Panc1 (cell line): ENCODE measurements at regions not wholly inside any gene's neighbourhood (a gene's known extent, or its start where the extent isn't known, plus 50 kb on each side); places are given as distances from the start of the nearest gene placed in this dataset.
"Not testable (repeated sequence)": the region's sequence is repeated elsewhere in the genome, so short reads cannot be mapped to it uniquely, and the experiment has no call there.

ENCODE experiments used
- ATAC-seq: fragments of 200-7000 bp; cut with Tn5 transposase; 2 replicates; pipeline ENCODE4 v1.9.1; 2020; ENCODE audit warnings: mild to moderate bottlenecking, moderate library complexity
- BruUV-seq: library from RNA; stranded (reverse); fragments of 400-500 nt; replicated peaks from 2 replicates; lab custom pipeline; 2021; lab: Mats Ljungman, UMichigan
- CTCF ChIA-PET: fragments of 300-600 bp; sonication (Branson Sonifier 250); formaldehyde crosslinking; loops from one replicate; lab custom pipeline; 2022; ENCODE audit warnings: antibody characterized with exemption; lab: Charles Lee
- POLR2A ChIA-PET: fragments of 300-600 bp; sonication (Branson Sonifier 250); formaldehyde crosslinking; loops from one replicate; lab custom pipeline; 2022; ENCODE audit warnings: antibody characterized with exemption; lab: Charles Lee
- DNase-seq: peaks from one replicate; pipeline ENCODE4 v3.0.0-alpha.2; 2010; ENCODE audit warnings: low read depth, low spot score
- H3K27ac ChIP-seq: 2 replicates; pipeline ENCODE4 v1.5.1; 2011; ENCODE audit warnings: mild to moderate bottlenecking, low read length, inconsistent platforms
- H3K27me3 ChIP-seq: fragments of 200-500 bp; sonication (Bioruptor generic); 2 replicates; pipeline ENCODE4 v1.6.0; 2014; ENCODE audit warnings: low read length, inconsistent platforms; ENCODE audit not compliant: control insufficient read depth, insufficient read depth
- H3K36me3 ChIP-seq: fragments of 200-500 bp; sonication (Bioruptor generic); 2 replicates; pipeline ENCODE4 v1.5.1; 2014; ENCODE audit warnings: inconsistent platforms, mild to moderate bottlenecking, low read length, moderate library complexity; ENCODE audit not compliant: control insufficient read depth, insufficient read depth
- H3K4me1 ChIP-seq: 2 replicates; pipeline ENCODE4 v1.5.1; 2011; ENCODE audit warnings: inconsistent platforms, mild to moderate bottlenecking, low read length, moderate library complexity; ENCODE audit not compliant: control insufficient read depth, insufficient read depth
- H3K4me3 ChIP-seq, 2 experiments: 2 replicates each; pipeline ENCODE4 v1.5.1; 2011 to 2012; ENCODE audit warnings: low read depth in 2 of 2, low read length in 2 of 2, mild to moderate bottlenecking in 2 of 2, inconsistent platforms in 1 of 2, moderate library complexity in 1 of 2
- H3K9me3 ChIP-seq: fragments of 200-500 bp; sonication (Bioruptor generic); 2 replicates; pipeline ENCODE4 v1.5.1; 2014; ENCODE audit warnings: low read depth, mild to moderate bottlenecking, inconsistent platforms, low read length, moderate library complexity; ENCODE audit not compliant: control insufficient read depth, insufficient read depth
- POLR2AphosphoS5 ChIP-seq: IDR thresholded peaks from 2 replicates; pipeline ENCODE4 v1.6.1; 2012; ENCODE audit warnings: mild to moderate bottlenecking, low read depth, low read length, moderate library complexity
- SIN3A ChIP-seq: IDR thresholded peaks from 2 replicates; pipeline ENCODE4 v1.6.1; 2012; ENCODE audit warnings: low read depth, mild to moderate bottlenecking, low read length, moderate library complexity, borderline replicate concordance; ENCODE audit not compliant: insufficient read depth
- TCF7L2 ChIP-seq: IDR thresholded peaks from 2 replicates; pipeline ENCODE4 v1.6.1; 2011; ENCODE audit warnings: mild to moderate bottlenecking, low read depth, low read length, inconsistent platforms
- in situ Hi-C: cut with HindIII; loops from 2 replicates; pipeline ENCODE4 v1.10.0; 2016; ENCODE audit warnings: low sequenced_read_pairs, low pct_unique_long_range_greater_than_20kb
- intact Hi-C: fragments of 100-400 bp; cut with micrococcal nuclease; formaldehyde crosslinking; loops from one replicate; pipeline ENCODE4 v1.10.0; 2022; ENCODE audit not compliant: unreplicated experiment
- TF ChIP-seq, protein P1 (sequence below), 2 experiments: IDR thresholded peaks; 2 replicates each; pipeline ENCODE4 v1.6.1; 2011 to 2012; ENCODE audit warnings: low read depth in 2 of 2, control low read depth in 1 of 2, low read length in 1 of 2, mild to moderate bottlenecking in 1 of 2, moderate library complexity in 1 of 2; ENCODE audit not compliant: insufficient read depth in 1 of 2
- TF ChIP-seq, protein P2 (sequence below): fragments of 450-650 bp; IDR thresholded peaks from 2 replicates; pipeline ENCODE4 v1.5.1; 2017; ENCODE audit warnings: mild to moderate bottlenecking

DNA sequence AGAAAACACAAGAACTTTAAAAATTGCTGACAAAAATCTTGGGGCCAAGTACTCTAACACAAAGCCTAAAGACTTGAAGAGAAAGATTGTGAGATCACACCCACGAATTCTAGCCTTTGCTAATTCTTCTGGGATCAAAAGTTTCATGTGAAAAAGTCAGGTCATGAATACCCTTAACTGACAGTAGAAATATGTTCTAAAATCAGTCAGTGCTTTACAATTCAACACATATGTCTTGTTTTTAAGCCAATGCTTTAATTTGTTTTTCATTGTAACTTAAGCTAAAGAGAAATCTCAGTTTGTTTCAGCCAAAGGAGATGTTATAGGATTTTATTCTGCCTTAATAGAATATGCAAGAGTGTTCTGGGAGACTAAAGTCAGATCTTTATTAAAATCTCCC is 78.2 kb upstream of the PLEKHG1 start:
- H3K9me3 ChIP-seq, result no peaks in the 10 kb centered on the region
- no peak for DNase-seq
- in situ Hi-C loops (no loop called here), intact Hi-C loops (no loop called here)
- no peak overlapping the region for H3K27ac ChIP-seq
- H3K4me3 ChIP-seq, result no peak overlapping the region
- no peaks in the 10 kb centered on the region for H3K4me1 ChIP-seq
- no peaks in the 10 kb centered on the region for H3K27me3 ChIP-seq
- TF ChIP-seq SIN3A, result no peak
- no TSS peak for BruUV-seq
- no peak for ATAC-seq
- POLR2A ChIA-PET, result no interaction called here
- CTCF ChIA-PET, result no interaction called here
- H3K36me3 ChIP-seq, result no peaks in the 10 kb centered on the region

DNA sequence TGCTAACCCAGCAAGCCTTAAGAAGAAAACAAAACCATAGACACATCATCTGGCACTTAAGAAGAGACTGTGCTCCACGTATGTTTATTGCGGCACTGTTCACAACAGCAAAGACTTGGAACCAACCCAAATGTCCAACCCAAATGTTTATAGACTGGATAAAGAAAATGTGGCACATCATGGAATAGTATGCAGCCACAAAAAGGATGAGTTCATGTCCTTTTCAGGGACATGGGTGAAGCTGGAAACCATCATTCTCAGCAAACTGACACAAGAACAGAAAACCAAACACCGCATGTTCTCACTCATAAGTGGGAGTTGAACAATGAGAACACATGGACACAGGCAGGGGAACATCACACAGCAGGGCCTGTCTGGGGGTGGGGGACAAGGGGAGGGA is 76.5 kb upstream of the PLEKHG1 start:
- CTCF ChIA-PET, H3K9me3 ChIP-seq, in situ Hi-C loops, H3K36me3 ChIP-seq, intact Hi-C loops, H3K4me1 ChIP-seq, POLR2A ChIA-PET, BruUV-seq, H3K27me3 ChIP-seq, DNase-seq, ATAC-seq, H3K4me3 ChIP-seq, H3K27ac ChIP-seq: not testable (repeated sequence)

DNA sequence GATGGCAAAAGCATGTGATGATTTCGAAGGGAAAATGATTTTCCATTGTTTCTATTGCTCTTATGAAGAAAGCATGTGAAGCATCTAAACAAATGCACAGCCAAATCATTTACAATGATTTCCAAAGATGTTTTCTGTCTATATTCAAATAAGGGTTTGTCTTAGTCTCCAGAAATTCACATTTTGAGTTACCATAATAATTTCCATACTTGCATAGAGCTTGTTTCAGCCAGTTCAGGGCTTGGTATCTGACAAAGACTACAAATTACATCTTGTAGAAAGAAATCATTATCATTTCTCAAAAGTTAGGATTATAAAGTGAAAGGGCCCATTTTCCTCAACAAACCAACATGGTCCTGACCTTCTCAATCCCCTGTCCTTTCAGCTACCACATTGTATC is 74.4 kb upstream of the PLEKHG1 start:
- ChIA-PET POLR2A (no interaction called here), CTCF (interaction anchor here (1.1 kb wide), 1 partner anchor 258 kb away, joined by 3 read pairs; no protein-coding TSS in a partner anchor)
- BruUV-seq, result no TSS peak
- no peak for TF ChIP-seq POLR2AphosphoS5
- TF ChIP-seq, protein P1, sequence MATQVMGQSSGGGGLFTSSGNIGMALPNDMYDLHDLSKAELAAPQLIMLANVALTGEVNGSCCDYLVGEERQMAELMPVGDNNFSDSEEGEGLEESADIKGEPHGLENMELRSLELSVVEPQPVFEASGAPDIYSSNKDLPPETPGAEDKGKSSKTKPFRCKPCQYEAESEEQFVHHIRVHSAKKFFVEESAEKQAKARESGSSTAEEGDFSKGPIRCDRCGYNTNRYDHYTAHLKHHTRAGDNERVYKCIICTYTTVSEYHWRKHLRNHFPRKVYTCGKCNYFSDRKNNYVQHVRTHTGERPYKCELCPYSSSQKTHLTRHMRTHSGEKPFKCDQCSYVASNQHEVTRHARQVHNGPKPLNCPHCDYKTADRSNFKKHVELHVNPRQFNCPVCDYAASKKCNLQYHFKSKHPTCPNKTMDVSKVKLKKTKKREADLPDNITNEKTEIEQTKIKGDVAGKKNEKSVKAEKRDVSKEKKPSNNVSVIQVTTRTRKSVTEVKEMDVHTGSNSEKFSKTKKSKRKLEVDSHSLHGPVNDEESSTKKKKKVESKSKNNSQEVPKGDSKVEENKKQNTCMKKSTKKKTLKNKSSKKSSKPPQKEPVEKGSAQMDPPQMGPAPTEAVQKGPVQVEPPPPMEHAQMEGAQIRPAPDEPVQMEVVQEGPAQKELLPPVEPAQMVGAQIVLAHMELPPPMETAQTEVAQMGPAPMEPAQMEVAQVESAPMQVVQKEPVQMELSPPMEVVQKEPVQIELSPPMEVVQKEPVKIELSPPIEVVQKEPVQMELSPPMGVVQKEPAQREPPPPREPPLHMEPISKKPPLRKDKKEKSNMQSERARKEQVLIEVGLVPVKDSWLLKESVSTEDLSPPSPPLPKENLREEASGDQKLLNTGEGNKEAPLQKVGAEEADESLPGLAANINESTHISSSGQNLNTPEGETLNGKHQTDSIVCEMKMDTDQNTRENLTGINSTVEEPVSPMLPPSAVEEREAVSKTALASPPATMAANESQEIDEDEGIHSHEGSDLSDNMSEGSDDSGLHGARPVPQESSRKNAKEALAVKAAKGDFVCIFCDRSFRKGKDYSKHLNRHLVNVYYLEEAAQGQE (IDR thresholded peaks at IDR 0.05; ENCODE audit: insufficient read depth in 1 of 2, low read depth in 2 of 2, low read length in 1 of 2), result no peak
- TF ChIP-seq, protein P2, sequence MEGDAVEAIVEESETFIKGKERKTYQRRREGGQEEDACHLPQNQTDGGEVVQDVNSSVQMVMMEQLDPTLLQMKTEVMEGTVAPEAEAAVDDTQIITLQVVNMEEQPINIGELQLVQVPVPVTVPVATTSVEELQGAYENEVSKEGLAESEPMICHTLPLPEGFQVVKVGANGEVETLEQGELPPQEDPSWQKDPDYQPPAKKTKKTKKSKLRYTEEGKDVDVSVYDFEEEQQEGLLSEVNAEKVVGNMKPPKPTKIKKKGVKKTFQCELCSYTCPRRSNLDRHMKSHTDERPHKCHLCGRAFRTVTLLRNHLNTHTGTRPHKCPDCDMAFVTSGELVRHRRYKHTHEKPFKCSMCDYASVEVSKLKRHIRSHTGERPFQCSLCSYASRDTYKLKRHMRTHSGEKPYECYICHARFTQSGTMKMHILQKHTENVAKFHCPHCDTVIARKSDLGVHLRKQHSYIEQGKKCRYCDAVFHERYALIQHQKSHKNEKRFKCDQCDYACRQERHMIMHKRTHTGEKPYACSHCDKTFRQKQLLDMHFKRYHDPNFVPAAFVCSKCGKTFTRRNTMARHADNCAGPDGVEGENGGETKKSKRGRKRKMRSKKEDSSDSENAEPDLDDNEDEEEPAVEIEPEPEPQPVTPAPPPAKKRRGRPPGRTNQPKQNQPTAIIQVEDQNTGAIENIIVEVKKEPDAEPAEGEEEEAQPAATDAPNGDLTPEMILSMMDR, result no peak
- TF ChIP-seq SIN3A, result no peak
- TF ChIP-seq TCF7L2, result no peak
- Histone ChIP-seq H3K4me1 (no peaks in the 10 kb centered on the region), H3K9me3 (no peaks in the 10 kb centered on the region), H3K36me3 (no peaks in the 10 kb centered on the region), H3K27ac (no peak overlapping the region), H3K27me3 (no peaks in the 10 kb centered on the region), H3K4me3 (no peak overlapping the region)
- in situ Hi-C loops, result no loop called here
- ATAC-seq, result no peak
- DNase-seq, result no peak
- intact Hi-C loops, result no loop called here
